ENCODE measurements at regions not wholly inside any gene's neighbourhood (a gene's known extent, or its start where the extent isn't known, plus 50 kb on each side); places are given as distances from the start of the nearest gene placed in this dataset.

GRCh38 chr2:19140463-19141208 is 217.8 kb downstream of the OSR1 start (continued):
- TF ChIP-seq ZNF232 (CRISPR knock-in tag; IDR thresholded peaks at IDR 0.05; ENCODE audit: borderline replicate concordance) (no peak), HNRNPK (IDR thresholded peaks at IDR 0.05; ENCODE audit: low read depth, low read length, poor library complexity, severe bottlenecking) (no peak), LCORL (IDR thresholded peaks at IDR 0.05) (peak; percentile 20; the same call in 1 of the 2 replicates), LCORL (CRISPR knock-in tag; IDR thresholded peaks at IDR 0.05) (peak; percentile 86), TMF1 (CRISPR knock-in tag; IDR thresholded peaks at IDR 0.05; ENCODE audit: low read depth) (no peak), ZNF282 (IDR thresholded peaks at IDR 0.05; ENCODE audit: partially characterized antibody) (no peak), RARA (CRISPR knock-in tag; IDR thresholded peaks at IDR 0.05) (peak; percentile 93), MED1 (CRISPR knock-in tag; IDR thresholded peaks at IDR 0.05) (peak; percentile 75), TCF7L2 (IDR thresholded peaks at IDR 0.05; ENCODE audit: low read depth, low read length) (no peak), ZNF546 (CRISPR knock-in tag; conservative IDR thresholded peaks at IDR 0.05) (no peak), NFIC (IDR thresholded peaks at IDR 0.05; ENCODE audit: low read length) (peak; percentile 69; the same call in 1 of the 2 replicates), POGZ (CRISPR knock-in tag; IDR thresholded peaks at IDR 0.05) (peak; percentile 58), IRF2 (CRISPR knock-in tag; IDR thresholded peaks at IDR 0.05) (peak; percentile 87), RFX3 (CRISPR knock-in tag; IDR thresholded peaks at IDR 0.05) (no peak), THYN1 (CRISPR knock-in tag; IDR thresholded peaks at IDR 0.05; ENCODE audit: borderline replicate concordance, low read depth) (no peak), ZKSCAN1 (IDR thresholded peaks at IDR 0.05; ENCODE audit: low read length) (no peak), RBAK (CRISPR knock-in tag; IDR thresholded peaks at IDR 0.05) (no peak), ZNF891 (CRISPR knock-in tag; IDR thresholded peaks at IDR 0.05) (no peak), TBX3 (IDR thresholded peaks at IDR 0.05; ENCODE audit: borderline replicate concordance) (peak; percentile 95)
- TF ChIP-seq, protein P1, sequence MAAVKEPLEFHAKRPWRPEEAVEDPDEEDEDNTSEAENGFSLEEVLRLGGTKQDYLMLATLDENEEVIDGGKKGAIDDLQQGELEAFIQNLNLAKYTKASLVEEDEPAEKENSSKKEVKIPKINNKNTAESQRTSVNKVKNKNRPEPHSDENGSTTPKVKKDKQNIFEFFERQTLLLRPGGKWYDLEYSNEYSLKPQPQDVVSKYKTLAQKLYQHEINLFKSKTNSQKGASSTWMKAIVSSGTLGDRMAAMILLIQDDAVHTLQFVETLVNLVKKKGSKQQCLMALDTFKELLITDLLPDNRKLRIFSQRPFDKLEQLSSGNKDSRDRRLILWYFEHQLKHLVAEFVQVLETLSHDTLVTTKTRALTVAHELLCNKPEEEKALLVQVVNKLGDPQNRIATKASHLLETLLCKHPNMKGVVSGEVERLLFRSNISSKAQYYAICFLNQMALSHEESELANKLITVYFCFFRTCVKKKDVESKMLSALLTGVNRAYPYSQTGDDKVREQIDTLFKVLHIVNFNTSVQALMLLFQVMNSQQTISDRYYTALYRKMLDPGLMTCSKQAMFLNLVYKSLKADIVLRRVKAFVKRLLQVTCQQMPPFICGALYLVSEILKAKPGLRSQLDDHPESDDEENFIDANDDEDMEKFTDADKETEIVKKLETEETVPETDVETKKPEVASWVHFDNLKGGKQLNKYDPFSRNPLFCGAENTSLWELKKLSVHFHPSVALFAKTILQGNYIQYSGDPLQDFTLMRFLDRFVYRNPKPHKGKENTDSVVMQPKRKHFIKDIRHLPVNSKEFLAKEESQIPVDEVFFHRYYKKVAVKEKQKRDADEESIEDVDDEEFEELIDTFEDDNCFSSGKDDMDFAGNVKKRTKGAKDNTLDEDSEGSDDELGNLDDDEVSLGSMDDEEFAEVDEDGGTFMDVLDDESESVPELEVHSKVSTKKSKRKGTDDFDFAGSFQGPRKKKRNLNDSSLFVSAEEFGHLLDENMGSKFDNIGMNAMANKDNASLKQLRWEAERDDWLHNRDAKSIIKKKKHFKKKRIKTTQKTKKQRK (IDR thresholded peaks at IDR 0.05; ENCODE audit: low read length), result no peak
- TF ChIP-seq, protein P2, sequence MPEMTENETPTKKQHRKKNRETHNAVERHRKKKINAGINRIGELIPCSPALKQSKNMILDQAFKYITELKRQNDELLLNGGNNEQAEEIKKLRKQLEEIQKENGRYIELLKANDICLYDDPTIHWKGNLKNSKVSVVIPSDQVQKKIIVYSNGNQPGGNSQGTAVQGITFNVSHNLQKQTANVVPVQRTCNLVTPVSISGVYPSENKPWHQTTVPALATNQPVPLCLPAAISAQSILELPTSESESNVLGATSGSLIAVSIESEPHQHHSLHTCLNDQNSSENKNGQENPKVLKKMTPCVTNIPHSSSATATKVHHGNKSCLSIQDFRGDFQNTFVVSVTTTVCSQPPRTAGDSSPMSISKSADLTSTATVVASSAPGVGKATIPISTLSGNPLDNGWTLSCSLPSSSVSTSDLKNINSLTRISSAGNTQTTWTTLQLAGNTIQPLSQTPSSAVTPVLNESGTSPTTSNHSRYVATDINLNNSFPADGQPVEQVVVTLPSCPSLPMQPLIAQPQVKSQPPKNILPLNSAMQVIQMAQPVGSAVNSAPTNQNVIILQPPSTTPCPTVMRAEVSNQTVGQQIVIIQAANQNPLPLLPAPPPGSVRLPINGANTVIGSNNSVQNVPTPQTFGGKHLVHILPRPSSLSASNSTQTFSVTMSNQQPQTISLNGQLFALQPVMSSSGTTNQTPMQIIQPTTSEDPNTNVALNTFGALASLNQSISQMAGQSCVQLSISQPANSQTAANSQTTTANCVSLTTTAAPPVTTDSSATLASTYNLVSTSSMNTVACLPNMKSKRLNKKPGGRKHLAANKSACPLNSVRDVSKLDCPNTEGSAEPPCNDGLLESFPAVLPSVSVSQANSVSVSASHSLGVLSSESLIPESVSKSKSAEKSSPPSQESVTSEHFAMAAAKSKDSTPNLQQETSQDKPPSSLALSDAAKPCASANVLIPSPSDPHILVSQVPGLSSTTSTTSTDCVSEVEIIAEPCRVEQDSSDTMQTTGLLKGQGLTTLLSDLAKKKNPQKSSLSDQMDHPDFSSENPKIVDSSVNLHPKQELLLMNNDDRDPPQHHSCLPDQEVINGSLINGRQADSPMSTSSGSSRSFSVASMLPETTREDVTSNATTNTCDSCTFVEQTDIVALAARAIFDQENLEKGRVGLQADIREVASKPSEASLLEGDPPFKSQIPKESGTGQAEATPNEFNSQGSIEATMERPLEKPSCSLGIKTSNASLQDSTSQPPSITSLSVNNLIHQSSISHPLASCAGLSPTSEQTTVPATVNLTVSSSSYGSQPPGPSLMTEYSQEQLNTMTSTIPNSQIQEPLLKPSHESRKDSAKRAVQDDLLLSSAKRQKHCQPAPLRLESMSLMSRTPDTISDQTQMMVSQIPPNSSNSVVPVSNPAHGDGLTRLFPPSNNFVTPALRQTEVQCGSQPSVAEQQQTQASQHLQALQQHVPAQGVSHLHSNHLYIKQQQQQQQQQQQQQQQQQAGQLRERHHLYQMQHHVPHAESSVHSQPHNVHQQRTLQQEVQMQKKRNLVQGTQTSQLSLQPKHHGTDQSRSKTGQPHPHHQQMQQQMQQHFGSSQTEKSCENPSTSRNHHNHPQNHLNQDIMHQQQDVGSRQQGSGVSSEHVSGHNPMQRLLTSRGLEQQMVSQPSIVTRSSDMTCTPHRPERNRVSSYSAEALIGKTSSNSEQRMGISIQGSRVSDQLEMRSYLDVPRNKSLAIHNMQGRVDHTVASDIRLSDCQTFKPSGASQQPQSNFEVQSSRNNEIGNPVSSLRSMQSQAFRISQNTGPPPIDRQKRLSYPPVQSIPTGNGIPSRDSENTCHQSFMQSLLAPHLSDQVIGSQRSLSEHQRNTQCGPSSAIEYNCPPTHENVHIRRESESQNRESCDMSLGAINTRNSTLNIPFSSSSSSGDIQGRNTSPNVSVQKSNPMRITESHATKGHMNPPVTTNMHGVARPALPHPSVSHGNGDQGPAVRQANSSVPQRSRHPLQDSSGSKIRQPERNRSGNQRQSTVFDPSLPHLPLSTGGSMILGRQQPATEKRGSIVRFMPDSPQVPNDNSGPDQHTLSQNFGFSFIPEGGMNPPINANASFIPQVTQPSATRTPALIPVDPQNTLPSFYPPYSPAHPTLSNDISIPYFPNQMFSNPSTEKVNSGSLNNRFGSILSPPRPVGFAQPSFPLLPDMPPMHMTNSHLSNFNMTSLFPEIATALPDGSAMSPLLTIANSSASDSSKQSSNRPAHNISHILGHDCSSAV (CRISPR knock-in tag; IDR thresholded peaks at IDR 0.05; ENCODE audit: borderline replicate concordance), result no peak
